GM12878 (cell line): ENCODE measurements at regions not wholly inside any gene's neighbourhood (a gene's known extent, or its start where the extent isn't known, plus 50 kb on each side); places are given as distances from the start of the nearest gene placed in this dataset.

Experiments used
- ATAC-seq: fragments of 200-7000 bp; cut with Tn5 transposase; 3 replicates; pipeline ENCODE4 v1.9.1; 2020; ENCODE audit warnings: mild to moderate bottlenecking, moderate library complexity
- BruUV-seq: library from RNA; stranded (reverse); fragments of 400-500 nt; replicated peaks from 2 replicates; lab custom pipeline; 2021; lab: Mats Ljungman, UMichigan
- CTCF ChIA-PET: fragments of 300-600 bp; sonication (Branson Sonifier 250); formaldehyde crosslinking; extraction: SDS; loops from one replicate; lab custom pipeline; 2021; ENCODE audit warnings: inconsistent platforms; lab: Yijun Ruan, JAX
- POLR2A ChIA-PET: fragments of 350-600 bp; formaldehyde crosslinking; extraction: SDS; loops from one replicate; lab custom pipeline; 2021; ENCODE audit warnings: inconsistent platforms; lab: Charles Lee
- RAD21 ChIA-PET: fragments of 300-600 bp; sonication (Branson Sonifier 250); formaldehyde crosslinking; loops from one replicate; lab custom pipeline; 2023; ENCODE audit warnings: antibody characterized with exemption; ENCODE audit not compliant: unreplicated experiment; lab: Charles Lee
- SMC1A ChIA-PET: fragments of 300-600 bp; sonication (Branson Sonifier 250); formaldehyde crosslinking; loops from one replicate; lab custom pipeline; 2023; ENCODE audit not compliant: unreplicated experiment, uncharacterized antibody; lab: Charles Lee
- DNase-seq: peaks from one replicate; pipeline ENCODE4 v3.0.0-alpha.2; 2011; ENCODE audit warnings: low read depth, low spot score
- FAIRE-seq: peaks from 3 replicates; lab custom pipeline; 2011; peaks lifted over from hg19 to GRCh38; lab: Jason Lieb, UNC
- H2AFZ ChIP-seq: 2 replicates; pipeline ENCODE4 v1.6.0; 2011; ENCODE audit warnings: low read depth, low read length, control low read depth; ENCODE audit not compliant: control insufficient read depth
- H3K27ac ChIP-seq: 2 replicates; pipeline ENCODE4 v1.5.1; 2011; ENCODE audit warnings: control low read depth; ENCODE audit not compliant: control insufficient read depth, insufficient read depth
- H3K27me3 ChIP-seq, 2 experiments: replicated peaks in 1 of 2; 2 replicates each; pipeline versions ENCODE4 v1.6.0 to v1.6.1; 2011; ENCODE audit warnings: low read length in 1 of 2; ENCODE audit not compliant: control insufficient read depth in 2 of 2, insufficient read depth in 2 of 2
- H3K36me3 ChIP-seq, 2 experiments: 2 replicates each; pipeline ENCODE4 v1.5.1; 2011; ENCODE audit warnings: low read length in 1 of 2; ENCODE audit not compliant: control insufficient read depth in 2 of 2, insufficient read depth in 2 of 2
- H3K4me1 ChIP-seq: 2 replicates; pipeline ENCODE4 v1.6.1; 2011; ENCODE audit warnings: mild to moderate bottlenecking, low read length, moderate library complexity, mixed read lengths; ENCODE audit not compliant: control insufficient read depth, insufficient read depth
- H3K4me2 ChIP-seq: 2 replicates; pipeline ENCODE4 v1.6.0; 2011; ENCODE audit warnings: control low read depth; ENCODE audit not compliant: control insufficient read depth, insufficient read depth
- H3K4me3 ChIP-seq: fragments of 200-600 bp; sonication (generic); 2 replicates; pipeline ENCODE4 v1.5.1; 2016
- H3K79me2 ChIP-seq: 2 replicates; pipeline ENCODE4 v1.6.0; 2011; ENCODE audit warnings: low read length; ENCODE audit not compliant: control insufficient read depth, insufficient read depth
- H3K9ac ChIP-seq: 2 replicates; pipeline ENCODE4 v1.8.0; 2011; ENCODE audit warnings: low read length, control low read depth, mixed read lengths; ENCODE audit not compliant: control insufficient read depth, insufficient read depth
- H3K9me3 ChIP-seq: replicated peaks from 3 replicates; pipeline ENCODE4 v1.5.1; 2011; ENCODE audit warnings: mild to moderate bottlenecking, low read length; ENCODE audit not compliant: control insufficient read depth, insufficient read depth
- H4K20me1 ChIP-seq: 2 replicates; pipeline ENCODE4 v1.6.0; 2011; ENCODE audit not compliant: control insufficient read depth, insufficient read depth
- ATF3 ChIP-seq: IDR thresholded peaks from 2 replicates; pipeline ENCODE4 v1.6.1; 2011; ENCODE audit warnings: low read depth, mild to moderate bottlenecking, low read length, moderate library complexity, borderline replicate concordance; ENCODE audit errors: extremely low read depth
- DPF2 ChIP-seq: fragments of 450-650 bp; IDR thresholded peaks from 2 replicates; pipeline ENCODE4 v1.6.1; 2017; ENCODE audit warnings: mild to moderate bottlenecking
- E2F8 ChIP-seq: fragments of 450-650 bp; IDR thresholded peaks from 2 replicates; pipeline ENCODE4 v1.6.1; 2018; ENCODE audit warnings: mild to moderate bottlenecking, low read depth, moderate library complexity; ENCODE audit not compliant: partially characterized antibody
- IRF3 ChIP-seq: fragments of 450-650 bp; IDR thresholded peaks from 2 replicates; pipeline ENCODE4 v1.6.1; 2014; ENCODE audit warnings: mild to moderate bottlenecking
- IRF5 ChIP-seq: fragments of 450-650 bp; IDR thresholded peaks from 2 replicates; pipeline ENCODE4 v1.6.1; 2017; ENCODE audit warnings: borderline replicate concordance
- KLF5 ChIP-seq: fragments of 450-650 bp; IDR thresholded peaks from 2 replicates; pipeline ENCODE4 v1.6.1; 2014; ENCODE audit warnings: mild to moderate bottlenecking; ENCODE audit not compliant: partially characterized antibody
- NR2F1 ChIP-seq: fragments of 450-650 bp; conservative IDR thresholded peaks from 2 replicates; pipeline ENCODE4 v1.6.1; 2017; ENCODE audit warnings: mild to moderate bottlenecking
- SIN3A ChIP-seq: IDR thresholded peaks from 2 replicates; pipeline ENCODE4 v1.6.1; 2012; ENCODE audit warnings: low read depth, low read length, improper control_type of control experiment
- TAF1 ChIP-seq: IDR thresholded peaks from 2 replicates; pipeline ENCODE4 v1.6.1; 2011; ENCODE audit warnings: mild to moderate bottlenecking, low read depth, low read length, borderline replicate concordance
- TCF7 ChIP-seq: IDR thresholded peaks from 2 replicates; pipeline ENCODE4 v1.6.1; 2014; ENCODE audit warnings: antibody characterized with exemption, borderline replicate concordance
- ZNF217 ChIP-seq: fragments of 450-650 bp; IDR thresholded peaks from 2 replicates; pipeline ENCODE4 v1.6.1; 2017; ENCODE audit warnings: antibody characterized with exemption, mild to moderate bottlenecking
- ZNF622 ChIP-seq: fragments of 450-650 bp; IDR thresholded peaks from 2 replicates; pipeline ENCODE4 v1.6.1; 2017; ENCODE audit warnings: mild to moderate bottlenecking, inconsistent platforms
- WGBS: methylation state at CpG from one replicate; pipeline ENCODE4 v1.1.6; 2016; ENCODE audit warnings: low lambda C conversion rate; ENCODE audit not compliant: insufficient replicate concordance, insufficient coverage; ENCODE audit errors: missing lambda C conversion rate; 5-methylcytosine and 5-hydroxymethylcytosine counted together
- in situ Hi-C: fragments of 300-500 bp; cut with MboI; formaldehyde crosslinking; loops from 9 replicates; pipeline ENCODE4 v1.14.3; 2018; ENCODE audit warnings: mixed read lengths
- intact Hi-C: fragments of 100-400 bp; cut with micrococcal nuclease; formaldehyde crosslinking; loops from one replicate; pipeline ENCODE4 v1.14.2; 2022; ENCODE audit not compliant: unreplicated experiment

- in situ Hi-C loops, result no loop called here
Observed at GRCh38 chr9:11414241-11414640, 801.4 kb upstream of the PTPRD start.

More at GRCh38 chr9:11414241-11414640, 801.4 kb upstream of the PTPRD start:
- Histone ChIP-seq H2AFZ (no peak overlapping the region), H3K4me1 (no peaks in the 10 kb centered on the region), H3K27me3 (no peaks in the 10 kb centered on the region), H3K79me2 (no peaks in the 10 kb centered on the region), H3K4me3 (no peak overlapping the region), H4K20me1 (no peaks in the 10 kb centered on the region), H3K36me3 (no peaks in the 10 kb centered on the region), H3K9ac (no peak overlapping the region), H3K27ac (no peak overlapping the region), H3K9me3 (no peaks in the 10 kb centered on the region; the same call in 2 of the 3 replicates), H3K4me2 (no peak overlapping the region)
- no peak for TF ChIP-seq ZNF622
- no peak for TF ChIP-seq KLF5
- TF ChIP-seq ZNF217, result no peak
- no peak for TF ChIP-seq TCF7
- no peak for TF ChIP-seq NR2F1
- no peak for TF ChIP-seq E2F8
- TF ChIP-seq TAF1, result no peak
- no peak for TF ChIP-seq IRF3
- no peak for TF ChIP-seq SIN3A
- no peak for TF ChIP-seq ATF3
- TF ChIP-seq DPF2, result no peak
- TF ChIP-seq IRF5, result no peak
- ATAC-seq (no peak), FAIRE-seq (no peak), DNase-seq (no peak)
- POLR2A ChIA-PET, result no interaction called here
- 0% methylated on average over 4 of the region's 4 CpGs for WGBS
- SMC1A ChIA-PET, result interaction anchor here (1.4 kb wide), 1 partner anchor 16 kb away, joined by 3 read pairs; no protein-coding TSS in a partner anchor
- RAD21 ChIA-PET, result no interaction called here
- intact Hi-C loops, result no loop called here
- CTCF ChIA-PET, result no interaction called here
- BruUV-seq, result no TSS peak
